Skeletal muscle cell (primary cell): ENCODE measurements at regions not wholly inside any gene's neighbourhood (a gene's known extent, or its start where the extent isn't known, plus 50 kb on each side); places are given as distances from the start of the nearest gene placed in this dataset.
"Not testable (repeated sequence)": the region's sequence is repeated elsewhere in the genome, so short reads cannot be mapped to it uniquely, and the experiment has no call there.

Experiments used
- DNase-seq: peaks from one replicate; pipeline ENCODE4 v3.0.0-alpha.2; 2010; ENCODE audit warnings: low read depth
- H3K4me3 ChIP-seq: 2 replicates; pipeline ENCODE4 v1.5.1; 2011; ENCODE audit warnings: low read depth, mild to moderate bottlenecking, control low read depth, low read length, moderate library complexity

- not testable (repeated sequence) for H3K4me3 ChIP-seq, DNase-seq
Observed at GRCh38 chr2:89058616-89059015, 367.1 kb downstream of the RPIA start.

- DNase-seq, H3K4me3 ChIP-seq: not testable (repeated sequence)
Observed at GRCh38 chr2:89061174-89061573, 369.7 kb downstream of the RPIA start.

DNA sequence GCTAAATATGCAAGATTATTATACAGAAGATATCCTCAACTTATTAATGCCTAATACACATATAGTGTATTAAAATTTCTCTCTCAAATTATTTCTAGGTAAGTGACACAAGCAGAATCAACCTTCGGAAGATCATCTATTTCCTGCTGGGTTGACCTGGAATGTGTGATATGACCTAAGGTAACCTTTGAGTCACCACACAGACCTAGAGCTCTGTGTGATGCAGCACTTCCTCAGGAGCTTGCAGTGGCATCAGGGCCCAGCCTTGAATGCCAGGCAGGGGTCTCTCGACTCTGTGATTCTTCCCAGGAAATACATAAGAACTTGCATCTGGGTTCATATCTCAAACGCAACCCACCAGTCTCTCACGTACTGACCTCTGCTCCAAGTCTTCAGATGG, 385.3 kb downstream of the RPIA start:
- H3K4me3 ChIP-seq, DNase-seq: not testable (repeated sequence)

- DNase-seq, H3K4me3 ChIP-seq: not testable (repeated sequence)
Observed at GRCh38 chr2:89092911-89093310, 401.4 kb downstream of the RPIA start.

- not testable (repeated sequence) for H3K4me3 ChIP-seq, DNase-seq
Observed at GRCh38 chr2:89095060-89095459, 403.6 kb downstream of the RPIA start.

DNA sequence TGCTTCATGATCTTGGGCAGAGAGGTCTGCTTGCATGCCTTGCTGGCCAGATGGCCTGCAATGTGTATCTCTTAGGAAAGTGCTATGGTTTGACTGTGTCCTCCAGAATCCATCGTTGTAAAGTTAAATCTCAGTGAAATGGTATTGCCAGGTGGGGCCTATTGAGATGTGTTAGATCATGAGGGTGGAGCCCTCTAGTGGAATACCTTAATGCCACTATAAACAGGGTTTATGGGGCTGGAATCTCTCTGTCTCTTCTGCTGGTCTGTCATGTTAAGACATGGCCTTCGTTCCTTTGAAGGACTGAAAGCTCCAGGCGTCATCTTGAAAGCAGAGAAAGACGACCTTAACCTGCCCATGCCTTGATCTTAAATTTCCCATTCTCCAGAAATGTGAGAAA, 411.1 kb downstream of the RPIA start:
- not testable (repeated sequence) for H3K4me3 ChIP-seq, DNase-seq

GRCh38 chr2:89106369-89107019, 415.0 kb downstream of the RPIA start:
- not testable (repeated sequence) for H3K4me3 ChIP-seq, DNase-seq

- not testable (repeated sequence) for H3K4me3 ChIP-seq, DNase-seq
Observed at GRCh38 chr2:89112434-89112833, 421.0 kb downstream of the RPIA start.

DNA sequence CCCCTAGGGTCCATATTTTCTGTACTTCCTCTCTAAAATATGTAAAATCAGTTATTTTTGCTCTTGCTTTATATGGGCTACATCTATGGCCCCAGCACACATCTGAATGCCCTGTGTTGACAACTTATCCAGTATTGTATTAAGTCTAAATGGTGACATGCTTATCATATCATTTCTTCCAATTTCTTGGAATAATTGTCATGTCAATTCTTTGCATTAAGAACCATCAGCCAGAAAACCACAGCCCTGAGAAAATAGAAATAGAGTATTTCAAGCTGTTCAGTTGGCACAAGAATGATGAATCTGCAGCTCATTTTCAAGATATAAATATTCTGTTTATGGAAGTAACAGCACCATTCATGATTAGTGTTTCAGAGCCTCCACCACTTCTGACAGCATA, 421.8 kb downstream of the RPIA start:
- not testable (repeated sequence) for DNase-seq, H3K4me3 ChIP-seq

DNA sequence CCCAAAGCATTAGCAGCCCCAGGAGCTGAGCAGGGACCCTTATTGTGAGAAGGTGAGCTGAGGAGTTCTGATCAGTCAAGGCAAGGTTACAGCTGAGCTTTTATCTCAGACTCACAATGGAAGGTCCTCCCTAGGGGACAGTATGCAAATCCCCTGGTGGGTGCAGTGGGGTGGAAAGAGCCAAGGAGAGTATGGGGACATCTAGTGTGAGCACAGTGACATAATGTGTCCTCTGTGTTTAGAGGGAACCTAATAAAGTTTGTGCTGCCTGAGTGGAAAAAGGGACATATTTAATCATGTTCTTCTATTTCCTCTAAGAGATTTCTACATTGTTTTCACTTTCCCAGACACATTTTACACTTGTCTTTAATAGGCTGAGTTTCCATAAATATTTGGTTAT, 438.0 kb downstream of the RPIA start:
- DNase-seq, H3K4me3 ChIP-seq: not testable (repeated sequence)

GRCh38 chr2:89130665-89131308, 439.3 kb downstream of the RPIA start:
- DNase-seq, H3K4me3 ChIP-seq: not testable (repeated sequence)

DNA sequence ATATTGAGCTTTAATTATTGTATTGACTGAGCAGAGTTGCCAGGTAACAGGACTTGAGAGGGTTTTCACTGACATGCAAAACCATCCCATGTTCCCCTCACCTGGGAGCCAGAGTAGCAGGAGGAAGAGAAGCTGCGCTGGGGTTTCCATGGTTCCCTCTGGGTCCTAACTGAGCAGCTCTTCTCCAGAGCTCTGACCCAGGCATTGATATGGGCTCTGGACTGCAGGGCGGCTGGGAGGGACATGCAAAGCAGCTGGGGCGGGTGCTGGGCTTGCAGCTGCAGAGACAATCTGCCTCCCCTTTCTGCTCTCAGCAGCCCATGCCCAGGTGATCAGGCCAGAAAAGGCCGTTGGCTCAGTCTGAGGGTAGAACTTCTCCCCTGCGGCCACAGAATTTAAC, 451.5 kb downstream of the RPIA start:
- not testable (repeated sequence) for DNase-seq, H3K4me3 ChIP-seq

- not testable (repeated sequence) for DNase-seq, H3K4me3 ChIP-seq
Observed at GRCh38 chr2:89145342-89145741, 453.9 kb downstream of the RPIA start.

GRCh38 chr2:89148256-89148655, 456.8 kb downstream of the RPIA start:
- not testable (repeated sequence) for H3K4me3 ChIP-seq, DNase-seq

DNA sequence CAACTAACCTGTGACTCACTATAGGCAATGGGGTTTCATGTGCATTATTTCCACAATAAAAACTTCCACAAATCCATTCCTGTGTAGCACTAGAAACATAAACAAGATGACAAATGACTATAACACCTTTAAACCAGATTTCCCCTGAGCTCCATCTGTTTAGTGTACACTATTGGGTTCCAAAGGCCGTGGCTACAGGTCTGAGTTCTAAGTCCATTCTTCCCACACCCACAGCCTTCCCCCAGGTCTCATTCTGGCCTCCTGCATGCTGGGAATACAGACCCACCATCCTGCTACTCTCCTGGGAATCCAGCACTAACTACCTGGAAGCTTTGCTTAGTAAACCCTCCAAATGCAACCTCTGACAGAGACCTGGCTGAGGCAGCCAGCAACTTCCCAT, 460.2 kb downstream of the RPIA start:
- not testable (repeated sequence) for H3K4me3 ChIP-seq, DNase-seq

DNA sequence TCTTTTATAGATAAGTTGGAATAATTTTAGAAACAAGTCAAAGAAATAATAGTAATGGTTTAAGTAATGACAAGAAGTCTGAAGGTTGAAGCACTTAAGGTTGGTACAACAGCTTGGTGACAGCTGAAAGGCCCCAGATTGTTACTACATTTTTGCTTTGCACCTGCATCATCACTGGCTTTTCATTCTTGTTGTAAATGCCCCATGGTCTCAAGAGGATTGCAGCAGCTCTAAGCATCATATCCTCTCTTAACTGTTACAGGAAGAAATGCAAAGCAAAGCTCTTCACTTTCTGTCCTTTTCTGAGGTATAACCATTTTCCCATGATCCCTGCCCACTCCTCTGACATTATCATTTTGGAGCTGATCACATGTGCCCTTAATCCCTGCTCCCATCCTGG, 461.0 kb downstream of the RPIA start:
- DNase-seq, H3K4me3 ChIP-seq: not testable (repeated sequence)

DNA sequence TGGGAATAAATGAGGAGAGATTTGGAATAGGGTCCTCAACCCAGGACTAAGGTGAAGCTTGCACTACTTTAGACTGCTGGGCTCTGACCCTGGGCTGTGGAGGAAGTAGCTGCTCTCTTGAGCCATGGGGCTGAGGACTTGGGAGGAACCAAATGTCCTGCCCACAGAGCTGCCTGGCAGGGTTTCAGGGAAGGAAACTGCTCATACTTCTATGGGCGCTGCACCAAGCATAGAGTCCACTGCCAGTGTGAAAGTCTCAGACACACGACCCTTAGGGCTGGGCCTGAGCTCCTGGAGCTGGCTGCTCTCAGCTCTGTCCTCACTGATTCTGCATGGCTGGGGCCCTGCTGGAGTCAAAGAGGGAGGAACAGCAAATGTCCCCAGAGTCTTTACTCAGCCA, 461.7 kb downstream of the RPIA start:
- DNase-seq, H3K4me3 ChIP-seq: not testable (repeated sequence)

- H3K4me3 ChIP-seq, DNase-seq: not testable (repeated sequence)
Observed at GRCh38 chr2:89154247-89154682, 462.8 kb downstream of the RPIA start.

GRCh38 chr2:89160306-89160705, 468.8 kb downstream of the RPIA start:
- not testable (repeated sequence) for H3K4me3 ChIP-seq, DNase-seq

- not testable (repeated sequence) for DNase-seq, H3K4me3 ChIP-seq
Observed at GRCh38 chr2:89161626-89162025, 470.2 kb downstream of the RPIA start.
